H1 (cell line): ENCODE measurements at regions not wholly inside any gene's neighbourhood (a gene's known extent, or its start where the extent isn't known, plus 50 kb on each side); places are given as distances from the start of the nearest gene placed in this dataset.

Source experiments
- BCL11A ChIP-seq, 2 experiments: IDR thresholded peaks; one replicate each; pipeline ENCODE4 v1.6.1; 2011; ENCODE audit warnings: low read depth in 2 of 2, low read length in 2 of 2, mild to moderate bottlenecking in 2 of 2
- CHD1 ChIP-seq: IDR thresholded peaks from 2 replicates; pipeline ENCODE4 v1.6.1; 2012; ENCODE audit warnings: low read depth, low read length, improper control_type of control experiment
- CHD7 ChIP-seq: fragments of 300-600 bp; sonication (generic); IDR thresholded peaks from 2 replicates; pipeline ENCODE4 v1.7.1; 2012; ENCODE audit warnings: low read length, moderate library complexity, mild to moderate bottlenecking, inconsistent platforms; ENCODE audit not compliant: insufficient replicate concordance
- JUN ChIP-seq: IDR thresholded peaks from 2 replicates; pipeline ENCODE4 v1.6.1; 2011; ENCODE audit warnings: low read depth, mild to moderate bottlenecking, improper control_type of control experiment, low read length
- JUND ChIP-seq: IDR thresholded peaks from 2 replicates; pipeline ENCODE4 v1.6.1; 2011; ENCODE audit warnings: mild to moderate bottlenecking, improper control_type of control experiment, low read length
- MAFK ChIP-seq: IDR thresholded peaks from 2 replicates; pipeline ENCODE4 v1.6.1; 2012; ENCODE audit warnings: low read depth, mild to moderate bottlenecking, improper control_type of control experiment, low read length
- RNF2 ChIP-seq: fragments of 200-900, 300-1000 bp; sonication (generic); IDR thresholded peaks from 2 replicates; pipeline ENCODE4 v1.7.1; 2016; ENCODE audit warnings: borderline replicate concordance, low read depth, mild to moderate bottlenecking, antibody characterized with exemption, low read length; ENCODE audit not compliant: poor library complexity, severe bottlenecking; ENCODE audit errors: missing control alignments
- TF ChIP-seq, protein P1 (sequence below): IDR thresholded peaks from 2 replicates; pipeline ENCODE4 v1.6.1; 2011; ENCODE audit warnings: low read depth, mild to moderate bottlenecking, low read length; ENCODE audit not compliant: insufficient read depth

GRCh38 chr3:182565916-182566796 is 227.1 kb upstream of the ATP11B start (continued):
- no peak for TF ChIP-seq CHD7
- TF ChIP-seq BCL11A (IDR thresholded peaks at IDR 0.05; ENCODE audit: low read depth in 2 of 2, low read length in 2 of 2) = no peak
- no peak for TF ChIP-seq JUND
- no peak for TF ChIP-seq CHD1
- TF ChIP-seq, protein P1, sequence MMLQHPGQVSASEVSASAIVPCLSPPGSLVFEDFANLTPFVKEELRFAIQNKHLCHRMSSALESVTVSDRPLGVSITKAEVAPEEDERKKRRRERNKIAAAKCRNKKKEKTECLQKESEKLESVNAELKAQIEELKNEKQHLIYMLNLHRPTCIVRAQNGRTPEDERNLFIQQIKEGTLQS = no peak
- no peak for TF ChIP-seq RNF2
- TF ChIP-seq MAFK = no peak
- TF ChIP-seq JUN = no peak
